ENCODE measurements at regions not wholly inside any gene's neighbourhood (a gene's known extent, or its start where the extent isn't known, plus 50 kb on each side); places are given as distances from the start of the nearest gene placed in this dataset.

DNA sequence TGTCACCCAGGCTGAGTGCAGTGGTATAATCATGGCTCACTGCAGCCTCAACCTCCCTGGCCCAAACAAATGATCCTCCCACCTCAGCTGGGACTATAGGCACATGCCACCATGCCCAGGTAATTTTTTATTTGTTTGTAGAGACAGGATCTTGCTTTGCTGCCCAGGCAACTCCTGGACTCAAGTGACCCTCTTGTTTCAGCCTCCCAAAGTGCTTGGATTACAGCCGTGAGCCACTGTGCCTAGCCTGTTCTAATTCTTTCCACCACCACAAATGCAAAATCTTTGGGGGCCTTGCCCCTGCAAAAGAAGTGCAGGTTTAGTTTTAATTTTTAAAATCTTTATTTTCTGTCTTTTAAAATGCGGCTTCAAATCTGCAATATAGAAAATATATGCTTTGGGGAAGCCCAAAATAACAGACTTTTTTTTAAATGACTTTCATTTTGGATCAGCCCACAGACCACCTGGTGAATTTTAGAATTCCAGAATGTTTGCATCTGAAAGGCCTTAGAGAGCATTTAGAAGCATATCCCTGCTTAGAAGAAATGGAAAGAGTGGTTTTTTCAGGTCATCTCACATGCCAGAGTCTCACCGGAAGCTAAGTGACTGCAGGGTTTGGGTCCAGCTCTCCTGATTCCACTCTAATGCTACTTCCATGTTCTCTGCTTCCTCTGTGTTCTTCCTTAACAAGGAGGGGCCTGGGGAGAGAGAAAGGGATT lies 111.4 kb upstream of the FER start:
- TF ChIP-seq, protein P1, sequence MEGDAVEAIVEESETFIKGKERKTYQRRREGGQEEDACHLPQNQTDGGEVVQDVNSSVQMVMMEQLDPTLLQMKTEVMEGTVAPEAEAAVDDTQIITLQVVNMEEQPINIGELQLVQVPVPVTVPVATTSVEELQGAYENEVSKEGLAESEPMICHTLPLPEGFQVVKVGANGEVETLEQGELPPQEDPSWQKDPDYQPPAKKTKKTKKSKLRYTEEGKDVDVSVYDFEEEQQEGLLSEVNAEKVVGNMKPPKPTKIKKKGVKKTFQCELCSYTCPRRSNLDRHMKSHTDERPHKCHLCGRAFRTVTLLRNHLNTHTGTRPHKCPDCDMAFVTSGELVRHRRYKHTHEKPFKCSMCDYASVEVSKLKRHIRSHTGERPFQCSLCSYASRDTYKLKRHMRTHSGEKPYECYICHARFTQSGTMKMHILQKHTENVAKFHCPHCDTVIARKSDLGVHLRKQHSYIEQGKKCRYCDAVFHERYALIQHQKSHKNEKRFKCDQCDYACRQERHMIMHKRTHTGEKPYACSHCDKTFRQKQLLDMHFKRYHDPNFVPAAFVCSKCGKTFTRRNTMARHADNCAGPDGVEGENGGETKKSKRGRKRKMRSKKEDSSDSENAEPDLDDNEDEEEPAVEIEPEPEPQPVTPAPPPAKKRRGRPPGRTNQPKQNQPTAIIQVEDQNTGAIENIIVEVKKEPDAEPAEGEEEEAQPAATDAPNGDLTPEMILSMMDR (conservative IDR thresholded peaks at IDR 0.05 in 1 of 2, IDR thresholded peaks at IDR 0.05 in 1 of 2; ENCODE audit: low read depth in 1 of 2, low read length in 2 of 2), result no peak
- no peak for TF ChIP-seq EZH2 (IDR thresholded peaks at IDR 0.05; ENCODE audit: low read length, missing control alignments)

All from fibroblast of lung (primary cell).